HepG2 (cell line): ENCODE measurements at regions not wholly inside any gene's neighbourhood (a gene's known extent, or its start where the extent isn't known, plus 50 kb on each side); places are given as distances from the start of the nearest gene placed in this dataset.

Experiments
- ARID2 ChIP-seq: sonication (generic); formaldehyde crosslinking; IDR thresholded peaks from 2 replicates; pipeline ENCODE4 v1.8.1; 2022; ENCODE audit warnings: mild to moderate bottlenecking, missing genetic modification reagents, borderline replicate concordance
- ARID4A ChIP-seq: sonication (generic); formaldehyde crosslinking; IDR thresholded peaks from 2 replicates; pipeline ENCODE4 v1.5.0; 2020; ENCODE audit warnings: mild to moderate bottlenecking, missing genetic modification reagents, borderline replicate concordance
- DR1 ChIP-seq: sonication (generic); formaldehyde crosslinking; IDR thresholded peaks from 2 replicates; pipeline ENCODE4 v1.8.0; 2021; ENCODE audit warnings: mild to moderate bottlenecking, missing genetic modification reagents, inconsistent platforms
- EZH2 ChIP-seq: conservative IDR thresholded peaks from 2 replicates; pipeline ENCODE4 v1.6.1; 2012; ENCODE audit warnings: mild to moderate bottlenecking, low read depth, low read length, moderate library complexity
- PHF8 ChIP-seq: sonication (generic); formaldehyde crosslinking; IDR thresholded peaks from 2 replicates; pipeline ENCODE4 v1.5.0; 2020; ENCODE audit warnings: missing genetic modification reagents
- SOX13 ChIP-seq, 3 experiments: fragments of 450-650 bp in 1 of 3; sonication (generic) in 1 of 3; formaldehyde crosslinking in 1 of 3; IDR thresholded peaks in 2 of 3; conservative IDR thresholded peaks in 1 of 3; 2 replicates each; pipeline versions ENCODE4 v1.5.0 to v1.6.1; 2016 to 2020; ENCODE audit warnings: antibody characterized with exemption in 1 of 3, mild to moderate bottlenecking in 1 of 3, missing compliant biosample characterization in 1 of 3, missing genetic modification reagents in 1 of 3, moderate library complexity in 1 of 3
- WIZ ChIP-seq: sonication (generic); formaldehyde crosslinking; IDR thresholded peaks from 2 replicates; pipeline ENCODE4 v1.5.1; 2020; ENCODE audit warnings: mild to moderate bottlenecking, missing genetic modification reagents
- ZIK1 ChIP-seq: sonication (generic); formaldehyde crosslinking; IDR thresholded peaks from 2 replicates; pipeline ENCODE4 v1.5.0; 2020; ENCODE audit warnings: mild to moderate bottlenecking, low read depth, missing genetic modification reagents, borderline replicate concordance
- ZMYM4 ChIP-seq: sonication (generic); formaldehyde crosslinking; IDR thresholded peaks from 2 replicates; pipeline ENCODE4 v1.8.1; 2023; ENCODE audit warnings: mild to moderate bottlenecking, missing genetic modification reagents
- ZNF138 ChIP-seq: sonication (generic); formaldehyde crosslinking; IDR thresholded peaks from 2 replicates; pipeline ENCODE4 v1.5.0; 2020; ENCODE audit warnings: mild to moderate bottlenecking, low read depth, missing genetic modification reagents
- ZNF280B ChIP-seq: sonication (generic); formaldehyde crosslinking; IDR thresholded peaks from 2 replicates; pipeline ENCODE4 v1.5.0; 2020; ENCODE audit warnings: missing genetic modification reagents, mild to moderate bottlenecking, borderline replicate concordance
- ZNF333 ChIP-seq: sonication (generic); formaldehyde crosslinking; IDR thresholded peaks from 2 replicates; pipeline ENCODE4 v1.4.0; 2020; ENCODE audit warnings: mild to moderate bottlenecking, missing genetic modification reagents, borderline replicate concordance
- ZNF609 ChIP-seq: sonication (generic); formaldehyde crosslinking; IDR thresholded peaks from 2 replicates; pipeline ENCODE4 v1.4.0; 2020; ENCODE audit warnings: mild to moderate bottlenecking, missing genetic modification reagents, borderline replicate concordance
- ZNF615 ChIP-seq: sonication (generic); formaldehyde crosslinking; IDR thresholded peaks from 2 replicates; pipeline ENCODE4 v1.5.0; 2020; ENCODE audit warnings: mild to moderate bottlenecking, missing genetic modification reagents, borderline replicate concordance
- ZNF776 ChIP-seq: sonication (generic); formaldehyde crosslinking; IDR thresholded peaks from 2 replicates; pipeline ENCODE4 v1.4.0; 2020; ENCODE audit warnings: mild to moderate bottlenecking, missing genetic modification reagents
- ZSCAN5A ChIP-seq: sonication (generic); formaldehyde crosslinking; IDR thresholded peaks from 2 replicates; pipeline ENCODE4 v1.8.0; 2022; ENCODE audit warnings: mild to moderate bottlenecking, missing genetic modification reagents, borderline replicate concordance

- peak; percentile 61 for TF ChIP-seq PHF8 (CRISPR knock-in tag)
- peak; percentile 36; the same call in 1 of the 2 replicates for TF ChIP-seq ZNF609 (CRISPR knock-in tag)
- TF ChIP-seq ZNF280B (CRISPR knock-in tag) = peak; percentile 90
- no peak for TF ChIP-seq SOX13 (IDR thresholded peaks at IDR 0.05)
- peak in 1 of 2 experiments; percentile 45; a peak in 1 of 4 replicates for TF ChIP-seq SOX13 (CRISPR knock-in tag; conservative IDR thresholded peaks at IDR 0.05 in 1 of 2, IDR thresholded peaks at IDR 0.05 in 1 of 2)
- TF ChIP-seq DR1 = no peak
- no peak for TF ChIP-seq ZNF138 (CRISPR knock-in tag)
- 0 out of 2 replicates have a peak, but pooled peaks have one; percentile 21 for TF ChIP-seq ZNF776 (CRISPR knock-in tag)
- TF ChIP-seq WIZ (CRISPR knock-in tag) = no peak; the same call in 1 of the 2 replicates
- TF ChIP-seq ARID4A = peak; percentile 55; the same call in 1 of the 2 replicates
- no peak for TF ChIP-seq ARID2
- no peak for TF ChIP-seq ZNF333 (CRISPR knock-in tag)
- TF ChIP-seq ZMYM4 (CRISPR knock-in tag) = peak; percentile 75
- 0 out of 2 replicates have a peak, but pooled peaks have one; percentile 54 for TF ChIP-seq ZIK1
- peak; percentile 50; the same call in 1 of the 2 replicates for TF ChIP-seq ZSCAN5A
- TF ChIP-seq EZH2 = no peak
- TF ChIP-seq ZNF615 (CRISPR knock-in tag) = no peak
Observed at GRCh38 chr14:101706509-101707067, 54.9 kb upstream of the PPP2R5C start (continued).
